ENCODE measurements at regions not wholly inside any gene's neighbourhood (a gene's known extent, or its start where the extent isn't known, plus 50 kb on each side); places are given as distances from the start of the nearest gene placed in this dataset.

- no peak for DNase-seq
- H3K4me1 Mint-ChIP-seq = no peaks in the 10 kb centered on the region
- no peak overlapping the region for H3K27ac Mint-ChIP-seq
Observed at GRCh38 chr5:62111428-62111827, 194.6 kb upstream of the KIF2A start.

GRCh38 chr5:62112689-62113228 lies 193.2 kb upstream of the KIF2A start:
- Mint-ChIP-seq H3K4me1 (no peaks in the 10 kb centered on the region), H3K4me3 (no peak overlapping the region), H3K27me3 (peaks cover 2% of the 10 kb centered on the region), H3K36me3 (ENCODE audit: low read depth) (no peaks in the 10 kb centered on the region), H3K27ac (no peak overlapping the region), H3K9me3 (no peaks in the 10 kb centered on the region)
- no peak for ATAC-seq
- no peak for DNase-seq

More at GRCh38 chr5:62111428-62111827, 194.6 kb upstream of the KIF2A start:
- Mint-ChIP-seq H3K4me3 (no peak overlapping the region), H3K27me3 (peaks cover 2% of the 10 kb centered on the region), H3K36me3 (ENCODE audit: low read depth) (no peaks in the 10 kb centered on the region), H3K9me3 (no peaks in the 10 kb centered on the region)
- no peak for ATAC-seq

- ATAC-seq = no peak
- peaks cover 2% of the 10 kb centered on the region for H3K27me3 Mint-ChIP-seq
- H3K4me1 Mint-ChIP-seq = no peaks in the 10 kb centered on the region
Observed at GRCh38 chr5:62115014-62115413, 191.0 kb upstream of the KIF2A start.

GRCh38 chr5:62124266-62124665 lies 181.7 kb upstream of the KIF2A start:
- Mint-ChIP-seq H3K4me1 (no peaks in the 10 kb centered on the region), H3K27me3 (peaks cover 2% of the 10 kb centered on the region), H3K36me3 (ENCODE audit: low read depth) (no peaks in the 10 kb centered on the region), H3K9me3 (no peaks in the 10 kb centered on the region), H3K27ac (no peak overlapping the region), H3K4me3 (no peak overlapping the region)
- no peak for ATAC-seq
- no peak for DNase-seq

More at GRCh38 chr5:62115014-62115413, 191.0 kb upstream of the KIF2A start:
- Mint-ChIP-seq H3K9me3 (no peaks in the 10 kb centered on the region), H3K4me3 (no peak overlapping the region), H3K36me3 (ENCODE audit: low read depth) (no peaks in the 10 kb centered on the region), H3K27ac (no peak overlapping the region)
- no peak for DNase-seq

GRCh38 chr5:62126090-62126489 lies 179.9 kb upstream of the KIF2A start:
- H3K4me3 Mint-ChIP-seq = no peak overlapping the region
- ATAC-seq (no peak), DNase-seq (no peak)
- no peaks in the 10 kb centered on the region for H3K9me3 Mint-ChIP-seq
- H3K36me3 Mint-ChIP-seq (ENCODE audit: low read depth) = no peaks in the 10 kb centered on the region
- no peaks in the 10 kb centered on the region for H3K4me1 Mint-ChIP-seq
- no peak overlapping the region for H3K27ac Mint-ChIP-seq
- H3K27me3 Mint-ChIP-seq = no peaks in the 10 kb centered on the region

GRCh38 chr5:62127098-62127736 lies 178.8 kb upstream of the KIF2A start:
- Mint-ChIP-seq H3K4me1 (no peaks in the 10 kb centered on the region), H3K27ac (no peak overlapping the region), H3K27me3 (no peaks in the 10 kb centered on the region), H3K9me3 (no peaks in the 10 kb centered on the region), H3K4me3 (no peak overlapping the region), H3K36me3 (ENCODE audit: low read depth) (no peaks in the 10 kb centered on the region)
- no peak for DNase-seq
- ATAC-seq = no peak

GRCh38 chr5:62130107-62130506 lies 175.9 kb upstream of the KIF2A start:
- DNase-seq (no peak), ATAC-seq (no peak)
- Mint-ChIP-seq H3K4me3 (no peak overlapping the region), H3K27me3 (no peaks in the 10 kb centered on the region), H3K9me3 (no peaks in the 10 kb centered on the region), H3K27ac (no peak overlapping the region), H3K36me3 (ENCODE audit: low read depth) (no peaks in the 10 kb centered on the region), H3K4me1 (no peaks in the 10 kb centered on the region)

- H3K36me3 Mint-ChIP-seq (ENCODE audit: low read depth) = no peaks in the 10 kb centered on the region
- no peaks in the 10 kb centered on the region for H3K27me3 Mint-ChIP-seq
- no peaks in the 10 kb centered on the region for H3K9me3 Mint-ChIP-seq
- no peak for DNase-seq
- no peak for ATAC-seq
- no peak overlapping the region for H3K27ac Mint-ChIP-seq
- H3K4me3 Mint-ChIP-seq = no peak overlapping the region
- H3K4me1 Mint-ChIP-seq = no peaks in the 10 kb centered on the region
Observed at GRCh38 chr5:62132276-62132675, 173.7 kb upstream of the KIF2A start.

GRCh38 chr5:62133426-62133825 lies 172.6 kb upstream of the KIF2A start:
- no peak overlapping the region for H3K27ac Mint-ChIP-seq
- H3K4me1 Mint-ChIP-seq = no peaks in the 10 kb centered on the region
- no peaks in the 10 kb centered on the region for H3K9me3 Mint-ChIP-seq
- DNase-seq (no peak), ATAC-seq (no peak)
- no peaks in the 10 kb centered on the region for H3K36me3 Mint-ChIP-seq (ENCODE audit: low read depth)
- H3K27me3 Mint-ChIP-seq = no peaks in the 10 kb centered on the region
- H3K4me3 Mint-ChIP-seq = no peak overlapping the region

- Mint-ChIP-seq H3K9me3 (no peaks in the 10 kb centered on the region), H3K4me1 (no peaks in the 10 kb centered on the region), H3K4me3 (no peak overlapping the region), H3K27me3 (no peaks in the 10 kb centered on the region), H3K27ac (no peak overlapping the region), H3K36me3 (ENCODE audit: low read depth) (no peaks in the 10 kb centered on the region)
- DNase-seq (no peak), ATAC-seq (no peak)
Observed at GRCh38 chr5:62134811-62135210, 171.2 kb upstream of the KIF2A start.

- no peak for ATAC-seq
Observed at GRCh38 chr5:62137628-62138027, 168.4 kb upstream of the KIF2A start.

GRCh38 chr5:62138607-62139006 lies 167.4 kb upstream of the KIF2A start:
- Mint-ChIP-seq H3K27me3 (peaks cover 1% of the 10 kb centered on the region), H3K4me1 (no peaks in the 10 kb centered on the region), H3K4me3 (no peak overlapping the region), H3K36me3 (ENCODE audit: low read depth) (no peaks in the 10 kb centered on the region), H3K9me3 (no peaks in the 10 kb centered on the region), H3K27ac (no peak overlapping the region)
- ATAC-seq (no peak), DNase-seq (no peak)

More at GRCh38 chr5:62137628-62138027, 168.4 kb upstream of the KIF2A start:
- Mint-ChIP-seq H3K27ac (no peak overlapping the region), H3K9me3 (no peaks in the 10 kb centered on the region), H3K27me3 (no peaks in the 10 kb centered on the region), H3K36me3 (ENCODE audit: low read depth) (no peaks in the 10 kb centered on the region), H3K4me1 (no peaks in the 10 kb centered on the region), H3K4me3 (no peak overlapping the region)
- no peak for DNase-seq

GRCh38 chr5:62139741-62140140 lies 166.3 kb upstream of the KIF2A start:
- peaks cover 6% of the 10 kb centered on the region for H3K27me3 Mint-ChIP-seq
- H3K36me3 Mint-ChIP-seq (ENCODE audit: low read depth) = no peaks in the 10 kb centered on the region
- H3K9me3 Mint-ChIP-seq = no peaks in the 10 kb centered on the region
- no peak overlapping the region for H3K4me3 Mint-ChIP-seq
- ATAC-seq (no peak), DNase-seq (no peak)
- no peaks in the 10 kb centered on the region for H3K4me1 Mint-ChIP-seq
- no peak overlapping the region for H3K27ac Mint-ChIP-seq

GRCh38 chr5:62142351-62142750 lies 163.7 kb upstream of the KIF2A start:
- no peaks in the 10 kb centered on the region for H3K36me3 Mint-ChIP-seq (ENCODE audit: low read depth)
- H3K27ac Mint-ChIP-seq = no peak overlapping the region
- no peaks in the 10 kb centered on the region for H3K4me1 Mint-ChIP-seq
- peaks cover 9% of the 10 kb centered on the region for H3K27me3 Mint-ChIP-seq
- no peak overlapping the region for H3K4me3 Mint-ChIP-seq
- no peaks in the 10 kb centered on the region for H3K9me3 Mint-ChIP-seq
- no peak for DNase-seq
- ATAC-seq = no peak

GRCh38 chr5:62143268-62144229 lies 162.5 kb upstream of the KIF2A start:
- Mint-ChIP-seq H3K27me3 (peaks cover 11% of the 10 kb centered on the region), H3K27ac (no peak overlapping the region), H3K4me1 (no peaks in the 10 kb centered on the region), H3K4me3 (no peak overlapping the region), H3K36me3 (ENCODE audit: low read depth) (no peaks in the 10 kb centered on the region), H3K9me3 (no peaks in the 10 kb centered on the region)
- DNase-seq (no peak), ATAC-seq (no peak)
